Kidney (tissue), 13 donors: ENCODE measurements at regions not wholly inside any gene's neighbourhood (a gene's known extent, or its start where the extent isn't known, plus 50 kb on each side); places are given as distances from the start of the nearest gene placed in this dataset.

Source experiments
- DNase-seq, 5 donors: peaks; one replicate each; pipeline ENCODE4 v3.0.0-alpha.2; 2013 to 2020
- FAIRE-seq: peaks from 2 replicates; lab custom pipeline; 2012; peaks lifted over from hg19 to GRCh38; lab: Jason Lieb, UNC
- H3K27ac ChIP-seq, 2 donors: one replicate each; pipeline ENCODE4 v1.7.0; 2013; ENCODE audit warnings: low read depth in 2 of 2, low read length in 2 of 2, inconsistent platforms in 1 of 2
- H3K27me3 ChIP-seq: one replicate; pipeline ENCODE4 v1.7.1; 2013; ENCODE audit warnings: low read length, inconsistent platforms; ENCODE audit not compliant: control insufficient read depth, insufficient read depth
- H3K36me3 ChIP-seq, 3 donors: one replicate each; pipeline versions ENCODE4 v1.7.0 to v1.7.1; 2013; ENCODE audit warnings: low read length in 3 of 3, control low read depth in 1 of 3, inconsistent platforms in 1 of 3; ENCODE audit not compliant: insufficient read depth in 3 of 3, control insufficient read depth in 2 of 3
- H3K4me1 ChIP-seq, 3 donors: one replicate each; pipeline versions ENCODE4 v1.7.0 to v1.7.1; 2013; ENCODE audit warnings: low read length in 3 of 3, inconsistent platforms in 1 of 3, low read depth in 1 of 3; ENCODE audit not compliant: control insufficient read depth in 2 of 3, insufficient read depth in 2 of 3
- H3K4me3 ChIP-seq, 3 donors: one replicate each; pipeline versions ENCODE4 v1.7.0 to v1.8.1; 2013; ENCODE audit warnings: low read length in 3 of 3, control low read depth in 1 of 3, inconsistent platforms in 1 of 3
- H3K9ac ChIP-seq, 3 donors: one replicate each; pipeline versions ENCODE4 v1.7.0 to v1.7.1; 2013; ENCODE audit warnings: low read length in 3 of 3, control low read depth in 1 of 3, inconsistent platforms in 1 of 3
- H3K9me3 ChIP-seq, 3 donors: one replicate each; pipeline versions ENCODE4 v1.7.0 to v1.7.1; 2013; ENCODE audit warnings: low read length in 3 of 3, control low read depth in 1 of 3, inconsistent platforms in 1 of 3; ENCODE audit not compliant: control insufficient read depth in 2 of 3, insufficient read depth in 1 of 3
- intact Hi-C: fragments of 100-400 bp; cut with DNase I; formaldehyde crosslinking; loops from one replicate; pipeline ENCODE4 v1.11.1; 2022
- TF ChIP-seq, protein P1 (sequence below): IDR thresholded peaks from 3 replicates; pipeline ENCODE4 v1.5.1; 2012; ENCODE audit warnings: mild to moderate bottlenecking, moderate library complexity, borderline replicate concordance; ENCODE audit not compliant: insufficient read depth; ENCODE audit errors: extremely low read depth
- donor health status: control.
- donor health status: control.
- donor health status: control.
- donor health status: control.
- donor health status: control.
- donor health status: DM: yes; HTN: yes; CAD: no.
- donor health status: Normal renal cell carcinoma (clear cell type).

GRCh38 chr13:62537593-62537992 lies 1121.9 kb upstream of the PCDH20 start:
- H3K36me3 ChIP-seq = no peaks in the 10 kb centered on the region
- H3K9ac ChIP-seq = no peak overlapping the region
- no peak for FAIRE-seq
- H3K9me3 ChIP-seq = no peaks in the 10 kb centered on the region
- TF ChIP-seq, protein P1, sequence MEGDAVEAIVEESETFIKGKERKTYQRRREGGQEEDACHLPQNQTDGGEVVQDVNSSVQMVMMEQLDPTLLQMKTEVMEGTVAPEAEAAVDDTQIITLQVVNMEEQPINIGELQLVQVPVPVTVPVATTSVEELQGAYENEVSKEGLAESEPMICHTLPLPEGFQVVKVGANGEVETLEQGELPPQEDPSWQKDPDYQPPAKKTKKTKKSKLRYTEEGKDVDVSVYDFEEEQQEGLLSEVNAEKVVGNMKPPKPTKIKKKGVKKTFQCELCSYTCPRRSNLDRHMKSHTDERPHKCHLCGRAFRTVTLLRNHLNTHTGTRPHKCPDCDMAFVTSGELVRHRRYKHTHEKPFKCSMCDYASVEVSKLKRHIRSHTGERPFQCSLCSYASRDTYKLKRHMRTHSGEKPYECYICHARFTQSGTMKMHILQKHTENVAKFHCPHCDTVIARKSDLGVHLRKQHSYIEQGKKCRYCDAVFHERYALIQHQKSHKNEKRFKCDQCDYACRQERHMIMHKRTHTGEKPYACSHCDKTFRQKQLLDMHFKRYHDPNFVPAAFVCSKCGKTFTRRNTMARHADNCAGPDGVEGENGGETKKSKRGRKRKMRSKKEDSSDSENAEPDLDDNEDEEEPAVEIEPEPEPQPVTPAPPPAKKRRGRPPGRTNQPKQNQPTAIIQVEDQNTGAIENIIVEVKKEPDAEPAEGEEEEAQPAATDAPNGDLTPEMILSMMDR = no peak
- DNase-seq = no peak
- no peaks in the 10 kb centered on the region for H3K4me1 ChIP-seq
- intact Hi-C loops = no loop called here
- H3K4me3 ChIP-seq = no peak overlapping the region
- no peak overlapping the region for H3K27ac ChIP-seq
- no peaks in the 10 kb centered on the region for H3K27me3 ChIP-seq

GRCh38 chr13:62525652-62526051 lies 1110.0 kb upstream of the PCDH20 start:
- Histone ChIP-seq H3K4me3 (no peak overlapping the region), H3K27ac (no peak overlapping the region), H3K9ac (no peak overlapping the region), H3K9me3 (no peaks in the 10 kb centered on the region), H3K27me3 (no peaks in the 10 kb centered on the region), H3K36me3 (no peaks in the 10 kb centered on the region), H3K4me1 (no peaks in the 10 kb centered on the region)
- intact Hi-C loops = no loop called here
- DNase-seq (no peak), FAIRE-seq (no peak)
- TF ChIP-seq, protein P1 = no peak

- DNase-seq = no peak
- H3K36me3 ChIP-seq = no peaks in the 10 kb centered on the region
- FAIRE-seq = no peak
Observed at GRCh38 chr13:62524498-62524897, 1108.8 kb upstream of the PCDH20 start.

GRCh38 chr13:62524061-62524460 lies 1108.4 kb upstream of the PCDH20 start:
- no peak for FAIRE-seq
- TF ChIP-seq, protein P1 = no peak
- intact Hi-C loops = no loop called here

More at GRCh38 chr13:62524498-62524897, 1108.8 kb upstream of the PCDH20 start:
- H3K4me3 ChIP-seq = no peak overlapping the region
- no peak overlapping the region for H3K27ac ChIP-seq
- TF ChIP-seq, protein P1 = no peak
- H3K27me3 ChIP-seq = no peaks in the 10 kb centered on the region
- no peak overlapping the region for H3K9ac ChIP-seq
- H3K9me3 ChIP-seq = no peaks in the 10 kb centered on the region
- intact Hi-C loops = no loop called here
- H3K4me1 ChIP-seq = no peaks in the 10 kb centered on the region

More at GRCh38 chr13:62524061-62524460, 1108.4 kb upstream of the PCDH20 start:
- no peak overlapping the region for H3K9ac ChIP-seq
- no peaks in the 10 kb centered on the region for H3K9me3 ChIP-seq
- no peaks in the 10 kb centered on the region for H3K4me1 ChIP-seq
- no peak overlapping the region for H3K27ac ChIP-seq
- H3K27me3 ChIP-seq = no peaks in the 10 kb centered on the region
- no peaks in the 10 kb centered on the region for H3K36me3 ChIP-seq
- no peak for DNase-seq
- no peak overlapping the region for H3K4me3 ChIP-seq
